ENCODE measurements at regions not wholly inside any gene's neighbourhood (a gene's known extent, or its start where the extent isn't known, plus 50 kb on each side); places are given as distances from the start of the nearest gene placed in this dataset.
A peak's percentile ranks its signal among the peaks of the same experiment; 100 is the strongest.

- no peak for DNase-seq (ENCODE audit: low spot score)
These were observed 133.3 kb downstream of the MGAT5B start for GRCh38 chr17:77001487-77001886.

GRCh38 chr17:77002103-77003045 lies 134.2 kb downstream of the MGAT5B start:
- peak; percentile 64 for DNase-seq (ENCODE audit: low spot score)

- DNase-seq (ENCODE audit: low spot score), result no peak
These were observed 135.5 kb downstream of the MGAT5B start for GRCh38 chr17:77003699-77004098.

GRCh38 chr17:77006971-77007649 lies 133.7 kb upstream of the SEC14L1 start:
- DNase-seq (ENCODE audit: low spot score), result no peak

GRCh38 chr17:77009877-77010276 lies 130.9 kb upstream of the SEC14L1 start:
- DNase-seq (ENCODE audit: low spot score), result no peak

- DNase-seq (ENCODE audit: low spot score), result no peak
These were observed 130.1 kb upstream of the SEC14L1 start for GRCh38 chr17:77010667-77011066.

- DNase-seq (ENCODE audit: low spot score), result no peak
These were observed 129.4 kb upstream of the SEC14L1 start for GRCh38 chr17:77011173-77012011.

GRCh38 chr17:77018504-77018903 lies 122.3 kb upstream of the SEC14L1 start:
- no peak for DNase-seq (ENCODE audit: low spot score)

GRCh38 chr17:77019893-77020379 lies 120.8 kb upstream of the SEC14L1 start:
- DNase-seq (ENCODE audit: low spot score), result no peak

GRCh38 chr17:77020973-77021372 lies 119.8 kb upstream of the SEC14L1 start:
- DNase-seq (ENCODE audit: low spot score), result no peak

GRCh38 chr17:77022766-77023165 lies 118.0 kb upstream of the SEC14L1 start:
- no peak for DNase-seq (ENCODE audit: low spot score)

- DNase-seq (ENCODE audit: low spot score), result no peak
These were observed 115.0 kb upstream of the SEC14L1 start for GRCh38 chr17:77025781-77026180.

- no peak for DNase-seq (ENCODE audit: low spot score)
These were observed 113.4 kb upstream of the SEC14L1 start for GRCh38 chr17:77027271-77027889.

- DNase-seq (ENCODE audit: low spot score), result no peak
These were observed 111.9 kb upstream of the SEC14L1 start for GRCh38 chr17:77028900-77029299.

- no peak for DNase-seq (ENCODE audit: low spot score)
These were observed 107.8 kb upstream of the SEC14L1 start for GRCh38 chr17:77032929-77033328.

GRCh38 chr17:77033892-77034404 lies 106.8 kb upstream of the SEC14L1 start:
- DNase-seq (ENCODE audit: low spot score), result no peak

GRCh38 chr17:77034677-77035424 lies 105.9 kb upstream of the SEC14L1 start:
- no peak for DNase-seq (ENCODE audit: low spot score)

- no peak for DNase-seq (ENCODE audit: low spot score)
These were observed 105.2 kb upstream of the SEC14L1 start for GRCh38 chr17:77035526-77035925.

GRCh38 chr17:77036136-77036840 lies 104.5 kb upstream of the SEC14L1 start:
- DNase-seq (ENCODE audit: low spot score), result no peak

GRCh38 chr17:77036841-77037381 lies 103.9 kb upstream of the SEC14L1 start:
- DNase-seq (ENCODE audit: low spot score), result no peak

All from AG08396 (cell line).